AG09309 (cell line): ENCODE measurements at regions not wholly inside any gene's neighbourhood (a gene's known extent, or its start where the extent isn't known, plus 50 kb on each side); places are given as distances from the start of the nearest gene placed in this dataset.

Experiments
- DNase-seq: peaks from one replicate; pipeline ENCODE4 v3.0.0-alpha.2; 2010; ENCODE audit warnings: low read depth
- H3K4me3 ChIP-seq: 2 replicates; pipeline ENCODE4 v1.5.1; 2011; ENCODE audit warnings: mild to moderate bottlenecking, low read depth, low read length, moderate library complexity; ENCODE audit not compliant: control insufficient read depth
- TF ChIP-seq, protein P1 (sequence below): IDR thresholded peaks from 2 replicates; pipeline ENCODE4 v1.5.1; 2011; ENCODE audit warnings: mild to moderate bottlenecking, low read depth, low read length, inconsistent platforms; ENCODE audit not compliant: insufficient read depth, control insufficient read depth; ENCODE audit errors: missing control alignments

DNA sequence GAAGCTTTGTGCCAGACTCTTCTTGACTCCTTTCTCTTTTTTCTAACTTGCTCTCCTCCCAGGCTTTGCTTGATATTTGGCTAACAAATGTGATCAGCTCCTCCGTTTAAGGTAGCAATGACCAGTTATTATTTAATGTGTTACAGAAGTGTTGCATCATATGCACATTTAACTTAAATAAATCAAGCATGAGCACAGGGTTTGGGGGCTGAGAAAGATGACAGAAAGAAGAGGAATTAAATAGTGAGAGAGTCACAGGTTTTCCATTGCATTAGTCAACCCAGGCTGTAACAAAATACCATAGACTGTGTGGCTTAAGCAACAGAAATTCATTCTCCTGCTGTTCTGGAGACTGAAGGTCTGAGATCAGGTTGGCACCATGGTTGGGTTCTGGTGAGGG, 343.8 kb downstream of the RPRM start:
- DNase-seq = no peak
- TF ChIP-seq, protein P1, sequence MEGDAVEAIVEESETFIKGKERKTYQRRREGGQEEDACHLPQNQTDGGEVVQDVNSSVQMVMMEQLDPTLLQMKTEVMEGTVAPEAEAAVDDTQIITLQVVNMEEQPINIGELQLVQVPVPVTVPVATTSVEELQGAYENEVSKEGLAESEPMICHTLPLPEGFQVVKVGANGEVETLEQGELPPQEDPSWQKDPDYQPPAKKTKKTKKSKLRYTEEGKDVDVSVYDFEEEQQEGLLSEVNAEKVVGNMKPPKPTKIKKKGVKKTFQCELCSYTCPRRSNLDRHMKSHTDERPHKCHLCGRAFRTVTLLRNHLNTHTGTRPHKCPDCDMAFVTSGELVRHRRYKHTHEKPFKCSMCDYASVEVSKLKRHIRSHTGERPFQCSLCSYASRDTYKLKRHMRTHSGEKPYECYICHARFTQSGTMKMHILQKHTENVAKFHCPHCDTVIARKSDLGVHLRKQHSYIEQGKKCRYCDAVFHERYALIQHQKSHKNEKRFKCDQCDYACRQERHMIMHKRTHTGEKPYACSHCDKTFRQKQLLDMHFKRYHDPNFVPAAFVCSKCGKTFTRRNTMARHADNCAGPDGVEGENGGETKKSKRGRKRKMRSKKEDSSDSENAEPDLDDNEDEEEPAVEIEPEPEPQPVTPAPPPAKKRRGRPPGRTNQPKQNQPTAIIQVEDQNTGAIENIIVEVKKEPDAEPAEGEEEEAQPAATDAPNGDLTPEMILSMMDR = no peak
- H3K4me3 ChIP-seq = no peak overlapping the region

DNA sequence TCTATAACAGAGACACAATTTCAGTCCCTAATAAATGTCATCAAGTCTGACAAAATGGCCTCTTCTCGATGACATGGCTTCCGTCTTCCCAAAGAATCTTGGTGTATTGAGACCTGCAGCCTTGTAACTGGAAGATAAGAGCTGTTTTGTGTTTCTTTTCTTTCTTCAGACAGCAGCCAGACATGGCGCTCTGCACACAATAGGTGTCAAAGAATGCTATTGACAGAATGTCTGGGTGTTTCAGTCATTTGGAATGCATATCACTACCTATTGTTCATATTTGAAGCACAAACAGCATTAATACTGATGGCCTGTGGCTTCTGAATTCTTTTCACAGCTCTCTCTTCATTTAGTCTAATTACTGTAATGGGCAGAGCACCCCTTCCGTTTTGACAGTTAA, 344.8 kb downstream of the RPRM start:
- TF ChIP-seq, protein P1 = no peak
- DNase-seq = no peak
- no peak overlapping the region for H3K4me3 ChIP-seq

DNA sequence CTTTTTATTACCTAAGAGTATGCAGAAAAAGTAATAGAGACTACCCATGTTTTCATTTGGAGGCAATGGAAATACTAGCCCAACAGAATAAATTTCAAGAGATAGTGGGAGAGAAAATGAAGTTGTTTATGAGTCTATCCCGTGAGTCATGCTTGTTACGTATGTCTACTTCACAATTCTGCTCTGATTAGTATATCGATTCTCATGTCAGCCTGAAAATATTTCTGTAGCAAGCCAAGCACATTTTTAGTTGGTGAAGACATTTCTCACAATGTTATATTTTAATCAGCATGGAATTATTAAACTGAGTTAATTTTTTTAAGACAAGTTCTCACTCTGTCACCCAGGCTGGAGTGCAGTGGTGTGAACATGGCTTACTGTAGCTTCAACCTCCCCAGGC, 346.1 kb downstream of the RPRM start:
- H3K4me3 ChIP-seq = no peak overlapping the region
- TF ChIP-seq, protein P1 = no peak
- DNase-seq = no peak

DNA sequence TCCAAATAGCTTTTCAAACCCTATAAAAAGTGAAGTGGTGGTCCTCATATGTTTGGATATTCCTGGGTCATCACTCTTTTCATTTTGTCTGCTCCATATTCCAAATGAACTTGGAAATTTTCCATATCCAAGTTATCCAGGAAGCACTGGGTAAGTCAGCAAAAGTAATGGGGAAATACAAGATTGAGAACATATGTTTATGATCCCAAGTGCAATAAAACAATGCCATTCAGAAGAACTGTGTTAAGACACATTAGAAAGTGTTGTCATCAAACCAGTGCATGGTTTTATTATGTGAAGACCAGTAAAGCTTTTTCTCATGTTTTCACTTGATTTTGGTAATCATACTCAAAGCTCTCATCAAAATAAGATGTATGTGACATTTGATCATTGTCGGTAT, 363.4 kb downstream of the RPRM start:
- TF ChIP-seq, protein P1 = no peak
- DNase-seq = no peak

DNA sequence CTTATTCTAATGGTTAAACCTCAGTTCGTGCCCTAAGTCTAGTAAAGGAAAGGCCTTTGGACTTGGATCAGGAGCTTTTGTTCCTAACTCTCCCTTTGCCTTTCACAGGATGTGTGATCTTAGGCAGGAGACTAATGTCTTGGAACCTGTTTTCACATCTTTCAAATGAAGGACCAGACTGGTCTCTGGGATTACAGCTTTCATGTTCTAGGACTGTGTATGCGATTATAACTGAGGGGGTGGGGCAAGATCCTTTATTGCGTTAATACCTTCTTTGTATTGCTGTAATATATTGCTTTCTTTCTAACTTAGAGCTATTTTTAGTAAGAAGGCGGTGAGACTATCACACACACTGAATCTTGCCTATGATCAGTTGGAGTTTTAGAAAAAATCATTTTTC, 368.1 kb downstream of the RPRM start:
- TF ChIP-seq, protein P1 = no peak
- no peak for DNase-seq
- no peak overlapping the region for H3K4me3 ChIP-seq

More for the DNA sequence above, 363.4 kb downstream of the RPRM start:
- no peak overlapping the region for H3K4me3 ChIP-seq

DNA sequence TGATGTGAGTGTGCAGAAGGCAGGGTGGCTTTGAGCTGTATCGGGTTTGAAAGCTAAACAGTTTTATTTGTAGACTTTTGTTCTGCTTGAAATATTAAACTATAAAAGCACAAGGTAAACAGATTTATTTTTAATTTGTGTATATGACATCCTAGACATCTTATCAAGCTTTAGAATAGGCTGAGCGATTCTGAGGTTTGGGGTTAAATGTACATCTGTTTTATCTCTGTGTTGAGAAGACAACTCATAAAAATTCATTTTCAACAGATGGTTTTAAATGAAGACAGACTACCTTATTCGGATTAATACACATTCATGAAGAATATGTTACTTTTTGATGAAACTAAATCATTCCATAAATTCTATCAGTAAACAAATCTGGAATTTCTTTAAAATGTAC, 368.8 kb downstream of the RPRM start:
- no peak for DNase-seq
- TF ChIP-seq, protein P1 = no peak
- no peak overlapping the region for H3K4me3 ChIP-seq

DNA sequence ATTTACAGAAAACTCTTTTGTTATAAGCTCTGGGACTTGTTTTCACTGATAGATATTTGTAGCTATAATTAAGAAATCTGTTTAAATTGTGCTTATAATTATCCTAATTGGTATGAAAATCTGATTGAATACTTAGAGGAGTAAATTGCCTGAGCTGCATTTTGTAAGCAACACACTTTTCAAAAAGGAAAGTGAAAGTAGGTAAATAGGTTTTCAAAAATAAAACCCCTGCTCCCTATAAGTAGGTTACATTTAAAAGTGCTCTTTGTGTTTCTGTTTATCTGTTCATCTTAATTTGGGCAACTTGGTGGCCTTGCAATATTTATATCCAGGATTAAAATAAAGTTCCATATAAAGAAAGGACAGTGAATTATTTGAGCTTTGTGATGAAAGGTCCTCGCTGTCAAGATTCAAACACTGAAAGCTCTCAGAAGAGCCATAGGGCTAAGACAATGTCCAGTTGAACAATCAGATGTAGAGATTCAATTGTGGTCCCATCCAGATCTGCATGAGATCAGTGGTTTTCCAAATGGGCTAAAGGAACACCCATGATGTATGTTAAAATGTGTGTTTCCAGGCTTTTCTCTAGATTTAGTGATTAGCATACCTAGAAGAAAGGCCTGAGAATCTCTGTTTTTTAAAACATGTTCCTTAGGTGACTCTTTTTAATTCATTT, 371.6 kb downstream of the RPRM start:
- no peak for DNase-seq
- TF ChIP-seq, protein P1 = no peak
- H3K4me3 ChIP-seq = no peak overlapping the region
